ENCODE measurements at regions not wholly inside any gene's neighbourhood (a gene's known extent, or its start where the extent isn't known, plus 50 kb on each side); places are given as distances from the start of the nearest gene placed in this dataset.

DNA sequence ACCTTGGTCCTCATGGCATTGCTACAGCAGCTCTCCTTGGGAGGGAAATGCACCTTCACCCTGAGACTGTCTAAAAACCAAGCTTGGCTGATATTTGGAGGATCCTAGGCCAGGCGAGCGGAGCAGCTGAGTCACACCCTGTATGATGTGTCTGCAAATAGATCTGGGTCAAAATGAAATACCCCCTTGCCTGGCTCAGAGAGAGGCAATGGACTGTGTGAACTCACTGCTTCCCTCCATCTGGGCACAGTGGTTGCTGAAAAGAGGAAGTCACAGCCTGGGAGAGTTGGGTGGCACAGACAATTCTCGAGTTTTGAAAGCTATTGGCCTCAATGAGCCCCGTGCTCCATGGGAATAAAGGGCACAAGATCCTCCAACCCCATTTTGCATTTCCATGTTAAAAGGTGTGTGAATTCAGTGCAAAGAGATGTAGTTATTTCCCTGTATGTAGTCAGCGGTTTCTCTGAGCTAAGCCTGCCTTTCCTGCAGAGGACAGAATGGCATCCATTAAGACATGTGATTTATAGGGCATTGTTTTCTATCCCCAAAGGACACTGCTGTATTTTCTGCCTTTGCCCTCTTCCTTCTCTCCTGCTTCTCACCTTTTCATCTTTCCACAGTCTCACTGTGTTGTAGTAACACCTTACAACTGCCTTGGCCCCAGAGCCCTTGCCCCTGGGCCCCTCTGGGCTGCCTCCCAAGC, 177.2 kb downstream of the GADD45G start:
- H3K36me3 ChIP-seq (ENCODE audit: control insufficient read depth, insufficient read depth, low read length), result no peaks in the 10 kb centered on the region
- H3K9me3 ChIP-seq (ENCODE audit: control insufficient read depth, insufficient read depth, low read length), result no peaks in the 10 kb centered on the region
- H3K27me3 ChIP-seq (ENCODE audit: control insufficient read depth, insufficient read depth, low read length), result no peaks in the 10 kb centered on the region
- no peak overlapping the region for H3K4me3 ChIP-seq (ENCODE audit: low read depth, low read length)
- no peak overlapping the region for H3K27ac ChIP-seq (ENCODE audit: low read depth, low read length)
- H3K4me1 ChIP-seq (ENCODE audit: control insufficient read depth, insufficient read depth, low read length), result no peaks in the 10 kb centered on the region
- H3K9ac ChIP-seq (ENCODE audit: low read depth, low read length), result no peak overlapping the region

DNA sequence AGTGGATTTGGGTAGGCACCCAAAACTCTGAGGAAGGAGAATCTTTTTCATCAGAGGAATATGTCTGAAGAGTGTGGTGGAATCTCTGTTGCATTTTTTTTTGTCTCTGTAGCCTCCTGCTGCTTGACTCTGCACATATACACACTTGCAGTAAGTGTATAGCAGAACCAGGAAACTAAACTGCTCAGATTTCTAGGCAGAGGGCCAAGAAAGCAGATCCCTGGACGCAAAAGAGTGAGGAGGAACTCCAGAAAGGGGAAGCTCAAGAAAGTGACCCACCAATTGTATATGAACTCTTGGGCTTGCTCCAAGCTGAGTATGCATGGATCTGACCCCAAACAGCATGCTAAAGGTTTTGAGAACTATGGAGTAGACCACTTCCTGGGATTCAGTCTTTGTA, 181.8 kb downstream of the GADD45G start:
- Histone ChIP-seq H3K27me3 (ENCODE audit: control insufficient read depth, insufficient read depth, low read length) (no peaks in the 10 kb centered on the region), H3K27ac (ENCODE audit: low read depth, low read length) (no peak overlapping the region), H3K36me3 (ENCODE audit: control insufficient read depth, insufficient read depth, low read length) (no peaks in the 10 kb centered on the region)

DNA sequence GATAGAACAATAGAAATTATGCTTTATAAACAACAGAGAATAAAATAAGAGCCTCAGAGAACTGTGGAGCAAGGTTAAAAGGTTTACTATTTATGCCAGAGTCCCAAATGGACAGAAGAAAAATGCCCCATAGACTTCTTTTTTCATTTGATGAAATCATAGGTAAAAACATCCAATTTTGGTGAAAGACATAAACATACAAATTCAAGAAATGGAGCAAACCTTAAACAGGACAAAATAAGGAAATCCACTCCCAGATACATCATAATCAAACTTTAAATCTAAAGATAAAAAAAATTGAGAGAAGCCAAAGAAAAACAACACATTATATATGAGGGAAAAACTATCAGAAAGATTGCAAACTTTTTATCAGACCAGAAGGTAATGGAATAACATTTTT, 182.8 kb downstream of the GADD45G start:
- no peak overlapping the region for H3K27ac ChIP-seq (ENCODE audit: low read depth, low read length)
- no peak overlapping the region for H3K9ac ChIP-seq (ENCODE audit: low read depth, low read length)
- H3K36me3 ChIP-seq (ENCODE audit: control insufficient read depth, insufficient read depth, low read length), result no peaks in the 10 kb centered on the region
- H3K9me3 ChIP-seq (ENCODE audit: control insufficient read depth, insufficient read depth, low read length), result no peaks in the 10 kb centered on the region
- no peak overlapping the region for H3K4me3 ChIP-seq (ENCODE audit: low read depth, low read length)
- H3K27me3 ChIP-seq (ENCODE audit: control insufficient read depth, insufficient read depth, low read length), result no peaks in the 10 kb centered on the region
- no peaks in the 10 kb centered on the region for H3K4me1 ChIP-seq (ENCODE audit: control insufficient read depth, insufficient read depth, low read length)

More for the DNA sequence above, 181.8 kb downstream of the GADD45G start:
- Histone ChIP-seq H3K9ac (ENCODE audit: low read depth, low read length) (no peak overlapping the region), H3K9me3 (ENCODE audit: control insufficient read depth, insufficient read depth, low read length) (no peaks in the 10 kb centered on the region), H3K4me1 (ENCODE audit: control insufficient read depth, insufficient read depth, low read length) (no peaks in the 10 kb centered on the region), H3K4me3 (ENCODE audit: low read depth, low read length) (no peak overlapping the region)

DNA sequence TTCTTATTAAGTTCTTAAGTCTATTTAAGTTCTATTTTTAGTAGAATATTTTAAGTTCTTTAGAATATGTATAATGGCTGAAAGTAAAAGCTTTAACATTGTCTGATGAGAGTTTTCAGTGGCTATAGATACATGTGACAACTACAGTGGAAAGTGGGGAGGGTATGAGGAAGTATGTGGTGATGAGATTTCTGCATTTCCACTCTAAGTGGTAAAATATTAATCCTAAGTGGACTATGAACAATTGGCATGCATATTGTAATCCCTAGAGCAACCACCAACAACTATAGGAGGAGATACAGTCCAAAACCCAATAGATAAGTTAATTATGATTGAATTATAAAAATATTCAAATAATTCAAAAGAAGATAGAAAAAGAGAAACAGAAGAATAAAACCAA, 183.6 kb downstream of the GADD45G start:
- no peaks in the 10 kb centered on the region for H3K27me3 ChIP-seq (ENCODE audit: control insufficient read depth, insufficient read depth, low read length)
- H3K9ac ChIP-seq (ENCODE audit: low read depth, low read length), result no peak overlapping the region
- H3K9me3 ChIP-seq (ENCODE audit: control insufficient read depth, insufficient read depth, low read length), result no peaks in the 10 kb centered on the region
- H3K27ac ChIP-seq (ENCODE audit: low read depth, low read length), result no peak overlapping the region
- H3K4me3 ChIP-seq (ENCODE audit: low read depth, low read length), result no peak overlapping the region
- no peaks in the 10 kb centered on the region for H3K4me1 ChIP-seq (ENCODE audit: control insufficient read depth, insufficient read depth, low read length)
- H3K36me3 ChIP-seq (ENCODE audit: control insufficient read depth, insufficient read depth, low read length), result no peaks in the 10 kb centered on the region

DNA sequence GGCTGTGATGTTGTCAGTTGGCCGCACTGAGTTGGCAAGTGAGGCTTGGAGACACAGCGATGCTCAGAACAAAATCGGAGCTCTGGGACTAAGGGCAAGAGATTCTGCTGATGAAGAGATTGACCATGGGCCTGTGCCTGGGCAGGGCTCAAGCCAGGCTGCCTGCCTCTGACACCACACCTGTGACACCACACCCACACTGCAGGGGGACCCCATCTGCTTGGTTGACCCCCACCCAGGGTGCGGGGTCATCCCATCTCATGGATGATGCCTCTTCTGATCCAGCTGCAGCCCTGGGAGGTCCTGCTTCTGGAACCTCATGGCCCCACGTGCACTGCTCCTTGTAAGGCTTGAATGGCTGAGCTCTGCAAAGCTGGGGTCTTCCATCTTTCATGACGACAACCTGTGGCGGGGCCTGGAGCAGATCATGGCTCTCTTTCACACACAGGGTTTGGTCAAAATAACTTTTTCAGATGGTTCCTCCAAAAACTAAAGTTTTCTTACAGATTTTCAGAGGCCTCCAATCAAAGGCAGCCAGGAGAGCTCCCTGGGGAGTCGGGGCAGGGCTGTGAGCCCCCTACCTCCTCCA, 185.2 kb downstream of the GADD45G start:
- no peak overlapping the region for H3K4me3 ChIP-seq (ENCODE audit: low read depth, low read length)
- no peak overlapping the region for H3K27ac ChIP-seq (ENCODE audit: low read depth, low read length)
- H3K4me1 ChIP-seq (ENCODE audit: control insufficient read depth, insufficient read depth, low read length), result no peaks in the 10 kb centered on the region
- H3K9ac ChIP-seq (ENCODE audit: low read depth, low read length), result no peak overlapping the region
- no peaks in the 10 kb centered on the region for H3K9me3 ChIP-seq (ENCODE audit: control insufficient read depth, insufficient read depth, low read length)
- H3K27me3 ChIP-seq (ENCODE audit: control insufficient read depth, insufficient read depth, low read length), result no peaks in the 10 kb centered on the region
- H3K36me3 ChIP-seq (ENCODE audit: control insufficient read depth, insufficient read depth, low read length), result no peaks in the 10 kb centered on the region

DNA sequence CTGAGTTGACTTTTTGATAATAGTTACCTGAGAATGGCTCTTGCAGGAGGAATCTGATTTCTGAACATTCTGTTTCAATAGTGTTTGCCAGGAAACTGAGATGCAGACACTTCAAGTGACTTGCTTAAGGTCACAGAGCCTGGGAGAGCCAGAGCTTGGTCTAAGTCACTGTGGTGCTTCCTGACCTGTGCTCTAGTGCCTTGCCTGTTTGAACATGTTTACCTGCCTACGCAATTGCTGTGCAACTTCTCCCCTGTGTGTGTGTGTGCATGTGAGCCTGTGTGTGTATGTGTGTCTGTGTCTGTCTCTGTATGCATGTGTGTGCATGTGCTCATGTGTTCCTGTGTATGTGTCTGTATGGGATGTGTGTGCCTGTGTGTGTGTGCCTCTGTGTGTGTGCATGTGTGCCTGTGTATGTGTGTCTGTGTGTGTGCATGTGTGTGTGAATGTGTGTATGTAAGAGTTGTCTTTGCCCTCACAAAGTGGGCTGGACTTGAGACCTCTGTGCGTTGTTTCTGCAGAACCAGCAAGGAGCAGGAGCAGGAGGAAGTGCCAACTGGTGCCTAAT, 185.8 kb downstream of the GADD45G start:
- no peak overlapping the region for H3K4me3 ChIP-seq (ENCODE audit: low read depth, low read length)
- no peak overlapping the region for H3K9ac ChIP-seq (ENCODE audit: low read depth, low read length)
- no peaks in the 10 kb centered on the region for H3K27me3 ChIP-seq (ENCODE audit: control insufficient read depth, insufficient read depth, low read length)

DNA sequence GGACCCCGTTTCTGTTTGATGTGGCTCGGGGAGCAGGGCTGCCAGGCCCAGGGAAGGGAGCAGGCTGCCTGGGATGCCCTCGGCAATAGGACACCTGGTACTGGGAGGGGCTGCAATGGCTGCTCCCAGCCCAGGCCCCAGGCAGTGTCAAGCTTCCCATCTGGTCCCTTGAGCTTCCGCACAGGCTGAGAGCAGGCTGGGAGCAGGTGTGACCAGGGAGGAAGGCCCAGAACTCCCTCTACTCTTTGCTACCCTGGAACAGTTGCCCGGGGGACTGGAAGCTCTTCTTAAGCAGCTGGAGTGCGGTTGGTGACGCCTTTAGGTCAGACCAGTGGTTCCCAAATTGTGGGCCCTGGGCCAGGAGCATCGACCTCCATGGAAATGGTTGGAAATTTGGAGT, 186.9 kb downstream of the GADD45G start:
- no peaks in the 10 kb centered on the region for H3K36me3 ChIP-seq (ENCODE audit: control insufficient read depth, insufficient read depth, low read length)
- no peak overlapping the region for H3K4me3 ChIP-seq (ENCODE audit: low read depth, low read length)
- no peak overlapping the region for H3K27ac ChIP-seq (ENCODE audit: low read depth, low read length)
- no peak overlapping the region for H3K9ac ChIP-seq (ENCODE audit: low read depth, low read length)
- H3K27me3 ChIP-seq (ENCODE audit: control insufficient read depth, insufficient read depth, low read length), result no peaks in the 10 kb centered on the region
- H3K4me1 ChIP-seq (ENCODE audit: control insufficient read depth, insufficient read depth, low read length), result no peaks in the 10 kb centered on the region
- H3K9me3 ChIP-seq (ENCODE audit: control insufficient read depth, insufficient read depth, low read length), result no peaks in the 10 kb centered on the region

More for the DNA sequence above, 185.8 kb downstream of the GADD45G start:
- no peaks in the 10 kb centered on the region for H3K36me3 ChIP-seq (ENCODE audit: control insufficient read depth, insufficient read depth, low read length)
- no peaks in the 10 kb centered on the region for H3K4me1 ChIP-seq (ENCODE audit: control insufficient read depth, insufficient read depth, low read length)
- H3K9me3 ChIP-seq (ENCODE audit: control insufficient read depth, insufficient read depth, low read length), result no peaks in the 10 kb centered on the region
- no peak overlapping the region for H3K27ac ChIP-seq (ENCODE audit: low read depth, low read length)

DNA sequence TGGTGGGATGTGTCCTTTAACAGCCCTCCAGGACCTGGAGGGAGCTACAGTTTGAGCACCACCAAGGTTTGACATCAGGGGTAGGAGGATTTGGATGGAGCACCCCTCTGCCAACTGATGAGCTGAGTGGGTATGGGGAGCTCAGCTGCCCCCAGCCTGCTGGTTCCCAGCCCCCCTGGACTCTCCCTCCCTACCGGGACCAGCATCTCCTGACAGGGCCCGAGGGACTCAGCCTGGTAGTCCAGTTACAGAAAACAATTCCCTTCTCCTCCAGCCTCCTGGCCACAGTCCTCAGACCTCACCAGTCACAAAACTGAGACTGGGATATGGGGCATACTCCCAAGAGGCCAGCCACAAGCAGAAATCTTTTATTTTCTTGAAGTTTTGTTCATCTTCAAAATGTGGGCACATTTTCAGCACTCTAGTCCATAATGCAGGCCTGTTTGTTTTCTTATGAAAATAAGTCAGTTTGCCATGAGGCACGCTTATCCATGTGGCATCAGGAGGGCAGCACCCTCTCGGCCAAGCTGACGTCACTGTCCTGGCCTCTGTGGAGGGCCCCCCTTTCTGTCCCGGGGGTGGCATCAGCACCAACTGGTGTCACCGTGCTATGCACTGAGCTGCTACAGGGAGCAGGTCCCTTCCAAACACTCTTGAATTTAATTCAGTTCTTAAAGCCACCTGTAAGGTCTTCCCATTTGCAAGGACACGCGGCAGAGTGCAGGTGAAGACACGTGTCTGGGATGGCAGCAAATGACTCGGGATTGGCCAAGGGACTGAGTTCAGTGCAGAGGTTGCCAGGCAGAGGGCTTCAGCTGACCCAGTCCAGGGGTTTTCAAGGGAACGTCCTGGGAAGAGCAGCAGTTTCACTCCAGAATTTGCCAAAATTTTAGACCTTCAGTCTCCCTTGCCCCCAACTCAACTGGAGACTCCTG, 187.6 kb downstream of the GADD45G start:
- Histone ChIP-seq H3K27me3 (ENCODE audit: control insufficient read depth, insufficient read depth, low read length) (no peaks in the 10 kb centered on the region), H3K4me3 (ENCODE audit: low read depth, low read length) (no peak overlapping the region), H3K9ac (ENCODE audit: low read depth, low read length) (no peak overlapping the region), H3K9me3 (ENCODE audit: control insufficient read depth, insufficient read depth, low read length) (no peaks in the 10 kb centered on the region), H3K36me3 (ENCODE audit: control insufficient read depth, insufficient read depth, low read length) (no peaks in the 10 kb centered on the region), H3K27ac (ENCODE audit: low read depth, low read length) (no peak overlapping the region), H3K4me1 (ENCODE audit: control insufficient read depth, insufficient read depth, low read length) (no peaks in the 10 kb centered on the region)

DNA sequence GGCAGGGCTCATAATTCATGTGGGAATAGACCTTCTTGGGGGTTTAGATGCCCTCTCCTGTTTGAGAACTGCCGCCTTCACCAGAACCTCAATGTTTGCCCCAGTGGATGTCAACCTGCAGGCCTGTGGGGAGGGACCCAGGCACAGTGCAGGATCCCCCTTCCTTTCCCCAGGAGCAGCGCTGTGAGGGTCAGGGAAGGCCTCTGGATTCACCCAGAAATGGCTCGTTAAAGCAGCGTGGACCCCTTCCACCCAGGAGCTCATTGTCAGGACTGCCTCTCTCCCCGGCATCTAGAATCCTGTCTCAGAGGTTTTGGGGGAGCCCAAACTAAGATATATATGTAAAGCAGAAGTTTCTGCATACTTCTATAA, 188.3 kb downstream of the GADD45G start:
- Histone ChIP-seq H3K4me1 (ENCODE audit: control insufficient read depth, insufficient read depth, low read length) (no peaks in the 10 kb centered on the region), H3K27me3 (ENCODE audit: control insufficient read depth, insufficient read depth, low read length) (no peaks in the 10 kb centered on the region), H3K4me3 (ENCODE audit: low read depth, low read length) (no peak overlapping the region), H3K9me3 (ENCODE audit: control insufficient read depth, insufficient read depth, low read length) (no peaks in the 10 kb centered on the region), H3K9ac (ENCODE audit: low read depth, low read length) (no peak overlapping the region), H3K36me3 (ENCODE audit: control insufficient read depth, insufficient read depth, low read length) (no peaks in the 10 kb centered on the region), H3K27ac (ENCODE audit: low read depth, low read length) (no peak overlapping the region)

DNA sequence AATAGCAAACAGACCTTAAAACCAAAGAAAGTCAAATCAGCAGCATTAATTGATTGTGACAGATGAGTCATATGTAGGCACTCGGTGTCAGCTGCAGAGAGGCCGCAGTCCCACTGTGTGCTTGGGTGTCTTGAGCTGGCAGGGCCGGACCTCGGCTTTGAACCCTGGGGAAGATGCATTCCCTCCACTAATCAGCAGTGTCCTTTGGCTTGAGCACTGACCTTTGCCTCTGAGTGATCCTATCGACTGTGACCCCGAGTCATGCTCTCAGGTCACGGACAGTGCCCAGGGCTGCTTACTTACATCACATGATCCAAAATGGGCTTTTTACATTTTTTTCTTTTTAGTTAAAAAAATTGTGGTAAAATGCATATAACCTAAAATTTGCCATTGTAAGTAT, 188.7 kb downstream of the GADD45G start:
- Histone ChIP-seq H3K9ac (ENCODE audit: low read depth, low read length) (no peak overlapping the region), H3K4me3 (ENCODE audit: low read depth, low read length) (no peak overlapping the region), H3K4me1 (ENCODE audit: control insufficient read depth, insufficient read depth, low read length) (no peaks in the 10 kb centered on the region), H3K27me3 (ENCODE audit: control insufficient read depth, insufficient read depth, low read length) (no peaks in the 10 kb centered on the region), H3K9me3 (ENCODE audit: control insufficient read depth, insufficient read depth, low read length) (no peaks in the 10 kb centered on the region), H3K27ac (ENCODE audit: low read depth, low read length) (no peak overlapping the region), H3K36me3 (ENCODE audit: control insufficient read depth, insufficient read depth, low read length) (no peaks in the 10 kb centered on the region)

DNA sequence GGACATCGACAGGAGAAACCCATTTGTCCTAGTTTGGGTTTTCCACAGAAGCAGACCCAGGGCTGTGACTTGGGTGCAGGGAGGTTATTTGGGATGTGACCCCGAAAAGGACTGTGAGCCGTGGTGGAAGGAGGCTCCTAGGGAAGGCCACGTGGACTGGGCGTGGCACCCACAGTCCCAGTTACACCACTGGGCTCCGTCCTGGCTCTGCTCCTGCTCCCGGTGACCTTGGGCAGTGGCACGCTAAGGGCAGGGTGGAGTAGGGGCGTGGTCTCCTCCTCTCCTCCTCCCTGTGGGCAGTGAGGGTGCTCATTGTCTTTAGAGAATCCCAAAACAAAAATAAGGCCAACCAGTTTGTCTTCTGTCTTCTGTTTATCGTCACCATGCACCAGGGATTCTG, 190.1 kb downstream of the GADD45G start:
- no peaks in the 10 kb centered on the region for H3K4me1 ChIP-seq (ENCODE audit: control insufficient read depth, insufficient read depth, low read length)
- H3K9ac ChIP-seq (ENCODE audit: low read depth, low read length), result no peak overlapping the region
- no peaks in the 10 kb centered on the region for H3K36me3 ChIP-seq (ENCODE audit: control insufficient read depth, insufficient read depth, low read length)
- no peak overlapping the region for H3K27ac ChIP-seq (ENCODE audit: low read depth, low read length)
- H3K4me3 ChIP-seq (ENCODE audit: low read depth, low read length), result no peak overlapping the region
- H3K27me3 ChIP-seq (ENCODE audit: control insufficient read depth, insufficient read depth, low read length), result no peaks in the 10 kb centered on the region
- no peaks in the 10 kb centered on the region for H3K9me3 ChIP-seq (ENCODE audit: control insufficient read depth, insufficient read depth, low read length)
